Left ventricle myocardium inferior (tissue), 1 donor: ENCODE measurements at regions not wholly inside any gene's neighbourhood (a gene's known extent, or its start where the extent isn't known, plus 50 kb on each side); places are given as distances from the start of the nearest gene placed in this dataset.

ENCODE experiments used
- DNase-seq: peaks from one replicate; pipeline ENCODE4 v3.0.0-alpha.2; 2020
- H3K27ac ChIP-seq: fragments of 200-600 bp; replicated peaks from 2 replicates; pipeline ENCODE4 v1.8.0; 2021
- H3K27me3 ChIP-seq: fragments of 200-600 bp; 2 replicates; pipeline ENCODE4 v1.8.0; 2021; ENCODE audit warnings: low read depth
- H3K36me3 ChIP-seq: fragments of 200-600 bp; 2 replicates; pipeline ENCODE4 v1.8.0; 2021
- H3K4me1 ChIP-seq: fragments of 200-600 bp; 2 replicates; pipeline ENCODE4 v1.8.0; 2021
- H3K4me3 ChIP-seq: fragments of 200-600 bp; 2 replicates; pipeline ENCODE4 v1.8.0; 2021; ENCODE audit warnings: mild to moderate bottlenecking, moderate library complexity
- H3K9me3 ChIP-seq: fragments of 200-600 bp; replicated peaks from 2 replicates; pipeline ENCODE4 v1.8.0; 2021
- CTCF ChIP-seq: fragments of 200-600 bp; IDR thresholded peaks from 2 replicates; pipeline ENCODE4 v1.8.0; 2021; ENCODE audit warnings: antibody characterized with exemption, mild to moderate bottlenecking, borderline replicate concordance
- intact Hi-C: fragments of 100-400 bp; cut with micrococcal nuclease; formaldehyde crosslinking; loops from one replicate; pipeline ENCODE4 v1.11.0; 2022
- donor health status: DM: no; HTN: yes; CAD: no; lungs with severe emphysema.

- H3K9me3 ChIP-seq: no peaks in the 10 kb centered on the region
- H3K4me3 ChIP-seq: no peak overlapping the region
- intact Hi-C loops: no loop called here
- DNase-seq: no peak
- no peaks in the 10 kb centered on the region for H3K27me3 ChIP-seq
- H3K36me3 ChIP-seq: no peaks in the 10 kb centered on the region
- H3K27ac ChIP-seq: no peak overlapping the region
- H3K4me1 ChIP-seq: peaks cover 7% of the 10 kb centered on the region
- TF ChIP-seq CTCF: no peak
These were observed 320.4 kb upstream of the RASGRP1 start for GRCh38 chr15:38885001-38885400.

GRCh38 chr15:38885471-38885952, 320.9 kb upstream of the RASGRP1 start:
- intact Hi-C loops: no loop called here
- no peaks in the 10 kb centered on the region for H3K9me3 ChIP-seq
- no peak for TF ChIP-seq CTCF
- DNase-seq: no peak
- no peak overlapping the region for H3K27ac ChIP-seq
- H3K4me3 ChIP-seq: no peak overlapping the region
- peaks cover 7% of the 10 kb centered on the region for H3K4me1 ChIP-seq
- no peaks in the 10 kb centered on the region for H3K27me3 ChIP-seq
- H3K36me3 ChIP-seq: no peaks in the 10 kb centered on the region

DNA sequence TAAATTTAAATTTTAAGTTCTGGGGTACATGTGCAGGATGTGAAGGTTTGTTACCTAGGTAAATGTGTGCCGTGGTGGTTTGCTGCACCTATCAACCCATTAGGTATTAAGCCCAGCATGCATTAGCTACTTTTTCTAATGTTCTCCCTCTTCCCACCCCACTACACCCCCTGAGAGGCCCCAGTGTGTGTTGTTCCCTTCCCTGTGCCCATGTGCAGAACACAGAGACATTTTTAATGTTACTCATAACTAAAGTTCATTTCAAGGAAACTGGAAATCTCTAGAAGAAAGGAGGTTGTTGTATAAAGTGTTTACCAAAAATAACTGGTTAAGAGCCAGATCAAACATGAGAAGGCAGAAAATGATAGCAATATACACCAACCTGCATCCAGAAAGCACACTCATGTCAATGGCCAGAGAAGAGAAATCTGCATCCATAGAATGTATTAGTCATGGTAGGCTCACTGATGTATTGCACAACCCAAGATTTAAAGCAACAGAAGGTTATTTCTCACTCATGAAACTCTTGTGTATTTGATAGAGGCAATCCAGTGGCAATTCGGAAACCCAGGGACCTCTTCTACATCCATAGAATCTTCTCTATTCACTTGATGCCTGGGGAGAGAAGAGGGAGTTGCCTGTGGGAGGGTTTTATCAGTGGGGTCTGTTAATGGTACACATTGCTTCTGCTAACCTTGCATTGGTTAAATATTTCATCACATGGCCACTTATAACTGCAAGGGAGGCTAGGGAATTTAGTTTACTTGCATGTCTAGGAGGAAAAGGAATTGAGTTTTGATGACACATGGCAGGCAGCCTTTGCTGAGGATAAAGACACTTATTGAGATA, 321.9 kb upstream of the RASGRP1 start:
- Histone ChIP-seq H3K36me3 (no peaks in the 10 kb centered on the region), H3K4me3 (no peak overlapping the region), H3K27me3 (no peaks in the 10 kb centered on the region), H3K4me1 (peaks cover 7% of the 10 kb centered on the region), H3K9me3 (peaks cover 2% of the 10 kb centered on the region), H3K27ac (no peak overlapping the region)
- TF ChIP-seq CTCF: no peak
- no peak for DNase-seq
- intact Hi-C loops: no loop called here

DNA sequence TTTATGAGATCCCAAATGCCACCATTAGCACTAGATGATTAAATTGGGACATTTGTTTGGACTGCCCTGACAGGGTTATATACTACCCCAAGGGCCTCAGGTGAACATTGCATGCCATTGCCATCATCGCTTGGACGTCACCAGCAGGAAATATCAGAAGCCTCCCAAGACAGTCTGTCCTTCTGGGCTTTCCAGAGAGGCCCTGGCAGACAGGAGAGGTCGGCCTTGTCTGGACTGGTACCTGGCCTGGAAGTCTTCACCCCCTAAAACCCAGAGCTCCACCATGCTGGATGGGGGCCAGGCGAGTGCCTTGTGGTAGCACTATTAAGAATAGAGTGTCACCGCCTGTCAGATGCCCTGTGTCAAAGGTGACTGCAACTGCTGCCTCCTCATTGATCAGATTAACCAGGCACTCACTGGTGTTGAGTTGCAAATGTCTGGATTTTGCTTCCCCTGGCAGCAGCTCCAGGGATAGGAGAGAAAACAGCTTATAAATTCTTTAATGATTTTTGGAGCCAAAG, 324.1 kb upstream of the RASGRP1 start:
- Histone ChIP-seq H3K4me3 (no peak overlapping the region), H3K9me3 (peaks cover 7% of the 10 kb centered on the region), H3K4me1 (peaks cover 7% of the 10 kb centered on the region), H3K36me3 (no peaks in the 10 kb centered on the region), H3K27me3 (no peaks in the 10 kb centered on the region), H3K27ac (no peak overlapping the region)
- intact Hi-C loops: no loop called here
- no peak for DNase-seq
- no peak for TF ChIP-seq CTCF

DNA sequence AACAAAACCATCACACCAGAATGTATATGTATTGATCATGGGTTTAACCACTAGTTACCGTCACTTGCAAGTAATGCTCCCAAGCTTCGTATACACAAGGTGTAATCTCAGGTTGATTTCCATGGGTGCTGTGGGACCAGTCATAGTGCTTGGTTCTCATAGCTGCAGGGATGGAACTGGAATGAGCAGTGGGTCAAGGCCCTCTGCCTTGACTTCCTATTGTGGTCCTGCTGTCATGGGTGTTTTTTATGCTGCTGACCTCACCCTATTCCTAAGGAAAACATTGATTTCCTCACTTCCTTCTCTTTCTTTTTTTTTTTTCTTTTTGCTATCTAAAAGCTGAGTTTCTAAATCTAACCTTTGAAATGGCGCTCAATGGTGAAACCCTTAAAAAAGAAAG, 325.6 kb upstream of the RASGRP1 start:
- H3K36me3 ChIP-seq: no peaks in the 10 kb centered on the region
- H3K4me3 ChIP-seq: no peak overlapping the region
- H3K27me3 ChIP-seq: no peaks in the 10 kb centered on the region
- no peak for DNase-seq
- intact Hi-C loops: no loop called here
- peaks cover 18% of the 10 kb centered on the region for H3K4me1 ChIP-seq
- H3K27ac ChIP-seq: no peak overlapping the region
- TF ChIP-seq CTCF: no peak
- peaks cover 7% of the 10 kb centered on the region for H3K9me3 ChIP-seq
